T-helper 1 cell (primary cell): ENCODE measurements at regions not wholly inside any gene's neighbourhood (a gene's known extent, or its start where the extent isn't known, plus 50 kb on each side); places are given as distances from the start of the nearest gene placed in this dataset.

ENCODE experiments used
- DNase-seq, 5 donors: peaks; one replicate each; pipeline ENCODE4 v3.0.0-alpha.2; 2012 to 2020

GRCh38 chr13:111597191-111597611 lies 276.8 kb downstream of the TEX29 start:
- DNase-seq = no peak

GRCh38 chr13:111597618-111598017 lies 277.2 kb downstream of the TEX29 start:
- DNase-seq = no peak

GRCh38 chr13:111598747-111599146 lies 278.3 kb downstream of the TEX29 start:
- DNase-seq = no peak

- no peak for DNase-seq
Measured at GRCh38 chr13:111599791-111600190, 279.3 kb downstream of the TEX29 start.

GRCh38 chr13:111602874-111603273 lies 282.4 kb downstream of the TEX29 start:
- DNase-seq = no peak

GRCh38 chr13:111604097-111604496 lies 283.7 kb downstream of the TEX29 start:
- no peak for DNase-seq

GRCh38 chr13:111608556-111608955 lies 288.1 kb downstream of the TEX29 start:
- DNase-seq = no peak

- no peak for DNase-seq
Measured at GRCh38 chr13:111609631-111610030, 289.2 kb downstream of the TEX29 start.

GRCh38 chr13:111610081-111610480 lies 289.6 kb downstream of the TEX29 start:
- no peak for DNase-seq

GRCh38 chr13:111610879-111611278 lies 290.4 kb downstream of the TEX29 start:
- DNase-seq = no peak

- DNase-seq = no peak
Measured at GRCh38 chr13:111611651-111612050, 291.2 kb downstream of the TEX29 start.

GRCh38 chr13:111612886-111613285 lies 292.4 kb downstream of the TEX29 start:
- DNase-seq = no peak

- no peak for DNase-seq
Measured at GRCh38 chr13:111614009-111614408, 293.6 kb downstream of the TEX29 start.

- DNase-seq = no peak
Measured at GRCh38 chr13:111614613-111615012, 294.2 kb downstream of the TEX29 start.

GRCh38 chr13:111616203-111616602 lies 295.8 kb downstream of the TEX29 start:
- no peak for DNase-seq

- DNase-seq = no peak
Measured at GRCh38 chr13:111620166-111620565, 299.7 kb downstream of the TEX29 start.

- no peak for DNase-seq
Measured at GRCh38 chr13:111620586-111620985, 300.1 kb downstream of the TEX29 start.

GRCh38 chr13:111621164-111621563 lies 300.7 kb downstream of the TEX29 start:
- DNase-seq = no peak

- DNase-seq = no peak
Measured at GRCh38 chr13:111622051-111622531, 301.6 kb downstream of the TEX29 start.

- DNase-seq = no peak
Measured at GRCh38 chr13:111623208-111623607, 302.8 kb downstream of the TEX29 start.

GRCh38 chr13:111623743-111624505 lies 303.5 kb downstream of the TEX29 start:
- no peak for DNase-seq

- DNase-seq = no peak
Measured at GRCh38 chr13:111625526-111626315, 305.3 kb downstream of the TEX29 start.

- DNase-seq = no peak
Measured at GRCh38 chr13:111626371-111627305, 306.2 kb downstream of the TEX29 start.
